HG03159 (cell line): ENCODE measurements at regions not wholly inside any gene's neighbourhood (a gene's known extent, or its start where the extent isn't known, plus 50 kb on each side); places are given as distances from the start of the nearest gene placed in this dataset.

Experiments used
- ATAC-seq: cut with Tn5 transposase; IDR thresholded peaks from one replicate; pipeline ENCODE4 v1.9.1; 2021; ENCODE audit warnings: mild to moderate bottlenecking, moderate library complexity; ENCODE audit not compliant: unreplicated experiment

DNA sequence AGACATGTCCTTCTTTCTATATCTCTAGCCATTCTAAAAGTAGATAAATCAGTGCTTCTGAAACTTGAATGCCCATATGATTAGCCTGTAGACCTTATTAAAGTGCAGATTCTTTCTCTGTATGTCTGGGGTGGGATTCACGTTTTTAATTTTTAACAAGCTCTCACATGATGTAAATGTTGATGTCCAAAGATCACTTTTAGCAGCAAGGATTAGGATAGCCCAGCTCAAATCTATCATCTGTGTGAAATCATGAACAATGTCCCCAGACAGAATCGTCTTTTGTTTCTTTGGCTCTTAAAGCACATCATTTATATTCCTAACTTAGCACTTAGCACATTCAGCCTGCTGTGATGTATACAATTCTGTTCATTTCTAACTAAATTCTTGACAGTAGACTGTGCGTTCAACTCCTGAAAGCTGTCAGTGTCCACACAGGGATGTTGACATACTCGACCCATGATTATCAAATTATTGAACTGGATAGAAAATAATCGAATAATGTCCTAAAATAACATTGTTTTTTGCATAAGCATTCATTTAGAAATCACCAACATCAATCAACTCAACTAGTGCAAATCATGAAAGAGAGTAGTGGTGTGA lies 102.1 kb upstream of the MLIP start:
- ATAC-seq = no peak

DNA sequence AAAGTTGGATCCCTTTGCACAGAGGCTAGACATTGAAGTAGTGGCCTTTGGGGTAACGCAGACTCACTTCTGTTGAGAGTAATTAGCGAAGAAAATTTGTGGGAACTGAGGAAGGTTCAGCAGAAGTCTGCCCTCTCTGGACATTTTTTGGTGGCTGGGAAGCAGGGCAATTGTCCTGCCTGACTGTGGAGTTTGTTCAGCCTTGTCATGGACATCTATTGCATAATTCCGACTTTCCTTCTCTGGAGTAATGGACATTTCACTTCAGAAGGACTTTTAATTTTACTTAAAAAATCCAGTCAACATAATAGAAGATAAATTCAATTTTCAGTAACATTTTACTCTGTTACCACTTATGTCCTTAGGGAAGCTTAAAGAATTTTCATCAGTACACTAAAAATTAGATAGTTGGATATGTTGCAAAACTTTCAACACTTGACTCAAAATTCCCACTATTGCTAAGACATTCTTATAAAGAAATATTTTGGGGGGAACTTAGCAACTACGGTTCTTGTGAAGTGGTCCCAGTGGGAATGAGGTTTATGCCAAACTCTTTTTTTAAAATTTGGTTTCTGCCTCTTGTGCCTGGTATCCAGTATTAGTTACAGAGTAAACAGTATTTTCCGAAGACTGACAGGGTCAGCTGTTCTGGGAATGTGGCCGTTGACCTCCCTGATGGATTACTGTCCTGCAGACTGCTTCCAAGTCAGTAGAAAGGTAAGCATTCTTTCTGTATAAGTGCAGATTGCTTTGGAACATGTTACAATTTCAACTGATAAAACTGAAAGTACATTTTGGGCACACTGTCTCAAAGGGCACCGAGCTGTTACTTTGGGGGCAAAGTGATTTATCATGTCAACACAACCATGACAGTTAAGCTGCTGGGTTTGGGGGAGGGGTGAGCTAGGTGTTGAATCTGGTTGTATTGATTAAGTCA lies 100.6 kb upstream of the MLIP start:
- no peak for ATAC-seq

DNA sequence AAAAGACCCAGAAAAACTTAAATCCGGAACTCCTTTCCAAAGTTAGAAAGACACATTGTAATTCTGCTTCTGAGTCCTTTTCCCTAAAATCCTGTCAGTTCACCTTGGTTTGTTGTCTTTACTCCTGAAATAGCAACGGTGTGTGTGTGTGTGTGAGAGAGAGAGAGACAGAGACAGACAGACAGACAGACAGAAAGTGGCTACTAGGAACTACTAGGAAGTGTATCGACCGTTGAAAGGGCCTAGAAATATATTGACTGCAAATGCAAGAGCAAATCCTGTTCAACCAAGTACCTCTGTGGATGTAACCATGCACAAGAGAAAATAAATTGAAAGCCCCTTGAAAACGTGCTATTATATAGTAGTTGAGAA lies 100.0 kb upstream of the MLIP start:
- no peak for ATAC-seq

DNA sequence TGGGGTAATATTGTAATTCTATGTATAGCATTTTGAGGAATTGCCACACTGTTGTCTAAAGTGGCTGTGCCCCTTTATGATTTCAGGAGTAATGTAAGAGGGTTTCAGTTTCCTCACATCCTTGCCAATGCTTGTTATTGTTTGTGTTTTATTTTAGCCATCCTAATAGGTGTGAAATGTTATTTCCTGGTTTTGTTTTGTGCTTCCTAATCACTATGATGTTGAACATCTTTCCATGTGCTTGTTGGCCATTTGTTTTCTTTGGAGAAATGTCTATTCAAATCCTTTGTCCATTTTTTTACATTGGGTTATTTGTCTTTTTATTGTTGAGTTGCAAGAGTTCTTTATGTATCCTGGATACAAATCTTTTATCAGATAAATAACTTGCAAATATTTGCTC lies 97.3 kb upstream of the MLIP start:
- ATAC-seq = no peak

DNA sequence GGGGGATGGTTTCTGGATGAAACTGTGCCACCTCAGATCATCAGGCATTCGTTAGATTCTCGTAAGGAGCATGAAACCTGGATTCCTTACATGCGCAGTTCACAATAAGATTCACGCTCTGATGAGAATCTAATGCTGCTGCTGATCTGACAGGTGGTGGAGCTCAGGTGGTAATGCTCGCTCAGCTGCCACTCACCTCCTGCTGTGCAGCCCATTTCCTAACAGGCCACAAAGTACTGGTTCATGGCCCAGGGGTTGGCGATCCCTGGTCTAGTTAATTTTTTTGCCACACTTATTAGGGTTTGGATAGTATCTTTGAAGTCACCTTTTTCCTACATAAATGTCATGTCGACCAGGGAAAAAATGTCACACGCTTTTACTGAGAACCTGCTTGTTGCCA lies 96.8 kb upstream of the MLIP start:
- ATAC-seq = no peak

DNA sequence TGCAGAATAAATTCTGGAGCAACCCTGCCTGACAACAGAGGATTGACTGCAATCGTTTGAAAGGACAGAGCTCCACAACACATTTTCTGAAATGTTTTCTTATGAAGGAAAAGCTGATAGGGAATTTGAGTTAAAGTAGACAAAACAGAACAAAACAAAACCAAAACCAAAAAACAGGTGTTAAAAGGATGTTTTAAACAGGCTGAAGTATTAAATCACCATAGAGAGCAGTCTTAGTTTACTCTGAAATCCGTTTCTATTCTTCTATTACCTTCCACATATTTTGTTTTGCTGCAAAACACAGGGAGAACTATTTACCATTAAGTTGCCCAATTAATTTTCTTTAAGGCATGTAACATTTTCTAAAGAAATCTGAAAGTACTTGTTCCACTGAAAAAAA lies 93.4 kb upstream of the MLIP start:
- no peak for ATAC-seq

DNA sequence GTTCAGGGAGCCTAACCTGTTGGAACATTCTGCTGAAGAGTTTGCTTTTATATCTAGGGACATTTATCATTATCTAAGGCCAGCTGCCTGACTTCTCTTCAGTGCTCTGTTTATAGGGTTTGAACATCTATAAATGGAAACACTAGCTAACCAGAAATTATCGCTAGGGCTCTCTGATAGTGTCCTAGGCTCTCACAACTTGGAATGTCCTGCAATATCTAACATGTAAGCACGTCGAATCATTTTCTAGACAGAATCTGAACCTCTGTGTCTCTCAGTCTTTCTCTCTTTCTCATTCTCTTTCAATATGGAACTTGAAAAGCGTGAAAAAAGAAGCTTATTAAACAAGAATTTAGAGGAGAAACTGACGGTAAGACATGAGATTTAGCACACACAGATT lies 92.5 kb upstream of the MLIP start:
- ATAC-seq = no peak

DNA sequence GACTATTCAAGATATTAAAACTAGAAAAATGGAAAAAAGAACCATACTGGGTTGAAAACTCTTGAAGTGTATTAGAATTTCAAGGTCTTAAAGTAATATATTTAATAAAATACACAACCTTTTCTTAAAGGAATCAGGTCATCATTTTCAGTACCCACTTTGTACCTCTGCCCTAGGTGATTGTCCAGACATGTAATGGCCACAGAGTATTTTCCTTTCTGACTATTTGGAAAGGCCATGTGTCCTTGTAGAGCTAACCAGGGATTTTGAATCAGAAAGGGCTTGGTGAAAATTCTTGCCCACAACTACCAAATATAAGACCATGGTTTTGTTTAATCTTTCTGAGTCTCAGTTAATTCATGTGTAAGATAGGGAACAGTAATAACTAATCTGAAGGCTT lies 91.4 kb upstream of the MLIP start:
- no peak for ATAC-seq

DNA sequence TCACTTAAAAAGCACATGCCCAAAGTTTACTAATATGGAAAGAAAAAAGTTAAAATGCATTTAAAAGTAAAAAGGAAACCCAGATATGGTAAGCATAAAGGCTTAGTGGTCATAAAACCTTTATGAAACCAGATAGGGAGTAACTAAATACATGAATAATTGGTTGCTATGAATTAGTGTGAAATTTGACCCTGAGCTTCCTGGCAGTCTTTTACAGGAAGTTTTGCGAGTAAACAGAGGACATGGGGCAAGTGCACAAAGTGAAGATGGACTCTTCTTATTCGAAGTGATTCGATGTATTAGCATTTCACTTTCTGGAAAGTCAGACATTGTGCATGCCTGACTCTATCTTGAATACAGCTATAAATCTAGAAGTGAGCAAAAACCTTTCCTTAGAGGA lies 90.9 kb upstream of the MLIP start:
- ATAC-seq = no peak

DNA sequence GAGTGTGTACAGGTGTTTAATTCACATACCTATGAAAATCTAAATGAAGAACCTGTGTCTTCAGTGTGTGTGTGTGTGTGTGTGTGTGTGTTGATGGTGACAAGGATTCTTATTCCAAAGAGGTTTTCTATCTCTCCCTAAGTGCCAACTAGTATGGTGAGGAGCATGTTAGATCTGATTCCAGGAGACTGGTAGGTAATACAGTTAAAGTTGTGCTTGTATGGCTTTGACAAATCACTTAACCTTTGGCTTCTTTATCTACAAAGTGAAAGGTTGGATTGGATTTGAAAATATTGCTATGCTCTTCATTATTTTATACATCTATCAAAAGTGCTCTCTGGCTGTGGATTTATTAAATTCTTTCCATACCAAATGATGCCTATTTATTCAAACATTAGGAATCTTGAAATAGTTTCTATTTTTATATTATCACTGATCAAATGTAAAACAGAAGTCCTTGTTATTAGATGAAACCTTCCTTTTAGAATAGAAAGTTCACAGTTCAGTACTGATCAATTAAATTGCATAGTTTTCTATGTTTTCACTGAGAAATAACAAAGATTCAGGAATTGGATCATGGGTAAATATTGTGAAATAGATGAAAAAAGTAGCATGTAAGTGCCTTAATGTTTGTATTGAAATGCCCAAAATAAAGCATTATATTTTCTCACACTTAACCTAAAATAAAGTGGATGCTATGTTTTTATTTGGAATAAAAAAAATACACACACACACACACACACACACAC lies 84.4 kb upstream of the MLIP start:
- no peak for ATAC-seq

DNA sequence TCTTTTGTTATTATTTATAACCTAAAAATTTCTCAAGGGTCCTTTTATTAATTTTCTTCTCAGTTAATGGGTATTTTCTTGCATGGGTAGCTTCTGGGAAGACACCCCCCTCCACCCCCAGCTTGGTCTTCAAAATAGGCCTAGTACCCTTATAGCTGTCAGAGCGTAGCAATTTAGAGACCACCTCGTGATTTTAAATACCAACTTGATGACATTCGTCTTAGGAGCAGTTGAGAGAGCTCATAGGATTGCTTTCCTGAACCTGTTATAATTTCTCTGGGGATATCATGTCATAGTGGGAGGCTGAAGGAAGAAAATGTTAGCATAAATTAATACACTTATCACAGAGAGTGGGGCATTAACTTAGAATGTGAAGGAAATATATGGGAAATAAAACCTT lies 83.1 kb upstream of the MLIP start:
- ATAC-seq = no peak

DNA sequence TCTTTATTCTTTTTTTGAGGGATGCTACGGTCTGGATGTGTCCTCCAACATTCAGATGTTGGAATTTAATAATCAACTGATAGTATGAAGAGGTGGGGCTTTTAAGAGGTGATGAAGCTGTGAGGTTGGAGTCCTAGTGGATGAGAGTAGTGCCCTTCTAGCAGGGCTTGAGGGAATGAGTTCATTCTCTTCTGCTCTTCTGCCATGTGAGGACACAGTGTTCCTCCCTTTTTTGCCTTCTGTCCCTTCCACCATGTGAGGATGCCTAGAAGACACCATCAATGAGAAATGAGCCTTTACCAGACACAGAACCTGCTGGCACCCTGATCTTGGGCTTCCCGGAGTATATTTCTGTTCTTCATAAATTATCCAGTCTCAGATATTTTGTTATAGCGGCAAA lies 82.1 kb upstream of the MLIP start:
- no peak for ATAC-seq

DNA sequence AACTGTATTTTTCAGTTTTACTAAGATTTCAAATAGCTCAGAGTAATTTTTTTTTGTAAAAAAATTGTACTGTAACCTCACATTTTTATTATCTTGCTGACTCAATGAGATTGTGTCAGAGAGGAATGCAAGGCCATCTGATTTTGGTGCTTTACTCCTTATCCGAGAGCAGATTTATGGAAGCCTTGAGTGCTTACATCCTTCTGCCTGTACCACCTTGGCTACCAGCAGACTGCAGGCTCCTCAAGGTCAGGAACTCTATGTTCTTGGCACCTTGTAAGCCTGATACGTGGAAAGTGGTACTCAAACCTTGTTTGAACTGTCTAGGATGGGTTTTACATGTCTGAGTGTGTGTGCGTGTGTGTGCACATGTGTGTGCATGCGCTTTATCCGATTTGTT lies 80.1 kb upstream of the MLIP start:
- ATAC-seq = no peak

DNA sequence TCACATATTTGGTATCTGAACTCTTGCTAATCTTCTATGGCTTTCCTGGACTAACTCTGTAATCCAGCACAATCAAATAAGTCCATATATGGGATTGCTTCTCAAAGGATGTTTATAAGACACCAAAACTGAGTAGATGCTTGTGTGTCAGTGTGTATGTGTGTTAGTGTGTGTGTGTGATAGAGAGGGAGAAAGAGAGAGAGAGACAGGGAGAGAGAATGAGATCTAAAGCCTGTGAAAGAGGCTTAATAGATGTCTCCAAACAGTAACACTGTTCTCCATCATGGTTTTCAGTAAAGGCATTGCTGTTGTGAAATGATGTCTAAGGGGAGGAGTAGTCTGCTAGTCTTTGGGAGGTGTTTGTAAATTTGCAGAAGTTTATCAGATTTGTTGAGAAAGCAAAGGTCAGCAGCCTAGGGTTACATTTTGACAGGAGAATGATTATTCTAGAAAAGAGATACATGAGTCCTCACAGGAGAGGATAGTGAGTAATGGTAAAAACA lies 73.9 kb upstream of the MLIP start:
- ATAC-seq = no peak

DNA sequence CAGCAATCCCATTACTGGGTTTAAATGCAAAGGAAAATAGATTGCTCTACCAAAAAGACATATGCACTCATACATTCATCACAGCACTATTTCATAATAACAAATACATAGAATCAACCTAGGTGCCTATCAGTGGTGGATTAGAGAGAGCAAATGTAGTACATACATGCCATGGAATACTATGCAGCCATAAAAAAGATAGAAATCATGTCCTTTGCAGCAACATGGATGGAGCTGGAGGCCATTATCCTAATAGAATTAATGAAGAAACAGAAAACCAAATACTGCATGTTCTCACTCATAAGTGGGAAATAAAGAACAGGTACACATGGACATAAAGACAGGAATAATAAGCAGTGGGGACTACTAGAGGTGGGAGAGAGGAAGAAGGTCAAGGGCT lies 70.7 kb upstream of the MLIP start:
- ATAC-seq = no peak

DNA sequence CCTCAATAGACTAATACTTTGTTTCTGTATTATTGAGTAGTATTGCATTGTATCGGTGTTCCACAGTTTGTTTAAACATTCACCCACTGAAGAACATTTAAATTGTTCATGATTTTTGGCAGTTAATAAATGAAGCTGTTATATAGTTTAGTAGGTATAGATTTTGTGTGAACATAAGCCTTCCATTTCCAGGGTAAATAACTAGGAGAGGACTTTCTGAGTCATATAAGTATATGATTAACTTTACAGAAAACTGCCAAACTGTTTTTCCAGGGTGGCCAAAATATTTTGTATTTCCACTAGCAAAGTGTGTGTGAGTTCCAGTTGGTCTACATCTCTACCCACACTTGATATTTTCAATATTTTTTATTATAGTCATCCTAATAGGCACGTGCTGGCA lies 70.0 kb upstream of the MLIP start:
- ATAC-seq = no peak

DNA sequence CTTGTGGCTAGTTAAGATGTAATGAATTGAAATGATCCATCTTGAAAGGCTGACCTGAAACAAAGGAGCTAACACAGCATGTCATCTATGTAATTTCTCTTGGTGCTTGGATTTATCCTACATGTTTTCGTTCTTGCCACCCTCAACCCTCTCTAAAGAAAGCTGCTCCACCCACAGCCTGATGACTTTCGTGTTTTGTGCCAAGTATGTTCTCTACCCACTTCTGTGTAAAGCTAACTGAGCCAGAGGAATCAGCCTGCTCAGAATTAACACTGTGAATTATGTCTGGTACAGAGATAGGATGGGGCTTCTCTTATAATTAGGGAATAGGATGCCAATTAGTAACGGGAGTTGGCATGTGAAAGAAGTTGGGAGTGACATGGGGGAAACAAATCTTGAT lies 67.9 kb upstream of the MLIP start:
- ATAC-seq = no peak

DNA sequence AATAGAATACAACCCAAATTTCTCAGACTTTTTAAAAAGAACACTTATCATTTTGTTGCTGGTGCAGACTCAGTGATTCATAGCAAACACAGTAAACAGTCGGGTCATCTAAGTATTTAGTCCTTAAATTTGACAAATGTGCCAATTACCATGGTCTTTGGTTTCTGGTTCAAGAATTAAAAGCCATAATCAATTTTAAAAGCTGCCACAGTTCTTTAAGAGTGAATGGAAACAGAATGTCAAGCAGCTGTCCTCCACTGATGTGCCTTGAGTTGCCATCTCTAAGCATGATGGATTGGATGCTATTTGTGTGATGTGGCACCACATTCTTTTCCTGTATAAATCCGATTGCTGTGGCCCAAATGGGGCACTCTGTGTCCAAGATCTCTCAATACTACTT lies 67.2 kb upstream of the MLIP start:
- no peak for ATAC-seq

DNA sequence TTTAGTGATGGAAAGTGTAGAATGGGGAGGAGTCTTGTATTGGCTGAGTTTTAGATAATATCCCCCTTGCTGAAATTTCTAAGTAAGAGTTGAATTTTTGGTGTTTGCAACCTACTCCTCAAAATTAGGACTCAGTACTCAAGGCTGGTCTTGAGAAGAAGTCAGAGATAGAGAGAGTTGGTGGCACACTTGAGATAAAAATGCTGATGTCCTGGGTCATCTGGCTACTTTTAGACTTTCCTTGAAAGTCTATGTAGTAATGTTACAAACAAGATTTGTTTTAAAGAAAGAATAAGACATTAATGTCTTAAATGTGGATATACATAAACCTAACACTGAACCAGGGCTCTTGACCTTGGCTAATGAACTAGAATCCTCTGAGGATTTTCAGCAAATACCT lies 62.5 kb upstream of the MLIP start:
- no peak for ATAC-seq

DNA sequence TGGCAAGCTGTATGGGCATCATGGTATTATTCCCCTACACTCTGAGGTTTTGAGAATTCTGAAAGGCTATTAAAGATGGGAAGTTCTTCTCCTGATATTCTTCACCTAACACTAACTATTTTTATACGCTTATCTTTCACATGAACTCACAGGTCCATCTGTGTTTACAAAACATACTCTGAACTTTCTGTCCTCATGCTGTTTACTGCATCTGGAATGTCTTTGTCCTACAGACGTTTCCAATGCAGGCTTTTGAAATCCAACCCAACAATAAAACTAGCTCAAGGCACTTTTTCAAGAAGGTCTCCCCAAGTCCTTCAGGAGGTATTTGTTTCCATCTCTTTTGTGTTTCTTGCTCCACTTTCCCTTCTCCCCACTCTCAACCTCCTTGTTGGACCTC lies 60.5 kb upstream of the MLIP start:
- ATAC-seq = no peak

DNA sequence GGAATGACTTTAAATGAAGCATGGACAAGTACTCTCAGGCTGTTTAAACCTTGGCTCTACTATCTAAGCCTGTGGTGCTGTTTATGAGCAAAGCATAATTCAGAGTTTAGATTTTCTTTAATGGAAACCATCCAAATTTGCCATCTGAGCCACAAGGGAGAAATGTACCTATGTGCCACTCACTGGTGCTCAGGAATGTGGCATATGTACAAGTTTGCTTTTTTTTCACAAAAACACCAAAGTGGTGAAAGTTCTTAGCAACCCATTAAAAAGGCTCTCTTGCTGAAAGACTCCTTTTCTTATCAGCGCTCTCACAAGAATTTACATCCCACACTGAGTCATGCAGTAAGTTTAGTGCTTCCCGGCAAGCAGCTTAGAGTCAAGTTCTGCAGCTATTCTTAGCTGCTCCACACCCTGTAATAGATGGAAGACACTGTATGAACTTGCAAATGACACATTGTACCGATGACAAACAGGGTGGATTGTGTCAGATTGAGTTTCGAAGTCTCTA lies 57.3 kb upstream of the MLIP start:
- no peak for ATAC-seq

DNA sequence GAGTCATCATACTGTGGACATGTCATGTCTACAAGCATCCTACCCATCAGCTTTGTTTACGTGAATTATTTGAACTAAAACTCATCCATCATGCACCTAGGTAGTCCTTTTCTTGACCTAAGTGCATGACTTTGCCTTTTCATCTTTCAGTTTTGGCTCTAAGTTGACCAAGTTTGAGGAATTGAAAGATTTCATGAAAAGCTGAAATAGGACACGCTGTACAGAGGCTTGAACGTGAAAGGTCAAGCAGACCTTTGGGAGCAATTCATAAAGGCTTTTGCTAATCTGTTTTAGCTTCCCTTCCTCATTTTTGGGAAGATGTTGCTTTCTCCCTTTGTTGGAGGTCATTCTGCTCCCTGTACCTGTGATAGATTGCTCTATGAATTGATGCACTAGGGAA lies 55.1 kb upstream of the MLIP start:
- no peak for ATAC-seq
